GM18502 (cell line): ENCODE measurements at regions not wholly inside any gene's neighbourhood (a gene's known extent, or its start where the extent isn't known, plus 50 kb on each side); places are given as distances from the start of the nearest gene placed in this dataset.
"Not testable (repeated sequence)": the region's sequence is repeated elsewhere in the genome, so short reads cannot be mapped to it uniquely, and the experiment has no call there.

Source experiments
- ATAC-seq: cut with Tn5 transposase; IDR thresholded peaks from one replicate; pipeline ENCODE4 v1.9.1; 2021; ENCODE audit warnings: mild to moderate bottlenecking; ENCODE audit not compliant: unreplicated experiment, poor library complexity

DNA sequence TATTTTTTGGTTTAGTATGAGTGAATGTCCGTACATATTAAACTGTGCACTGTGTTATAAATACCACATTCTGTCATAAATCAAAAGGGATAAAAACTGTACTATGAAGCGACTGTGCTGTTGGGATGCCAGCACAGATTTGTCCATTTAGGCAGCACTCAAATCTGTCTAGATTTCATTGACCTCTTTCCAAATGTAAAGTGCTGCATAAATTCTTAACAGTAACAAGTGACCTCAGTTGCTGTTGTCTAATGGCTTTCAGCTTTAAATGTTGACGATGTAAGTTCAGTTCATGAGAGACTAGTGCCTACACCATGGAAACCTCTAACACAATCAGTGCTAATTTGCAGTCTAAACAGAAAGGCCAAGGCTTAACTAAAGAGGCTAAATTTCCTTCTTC, 531.4 kb upstream of the LMO3 start:
- no peak for ATAC-seq

DNA sequence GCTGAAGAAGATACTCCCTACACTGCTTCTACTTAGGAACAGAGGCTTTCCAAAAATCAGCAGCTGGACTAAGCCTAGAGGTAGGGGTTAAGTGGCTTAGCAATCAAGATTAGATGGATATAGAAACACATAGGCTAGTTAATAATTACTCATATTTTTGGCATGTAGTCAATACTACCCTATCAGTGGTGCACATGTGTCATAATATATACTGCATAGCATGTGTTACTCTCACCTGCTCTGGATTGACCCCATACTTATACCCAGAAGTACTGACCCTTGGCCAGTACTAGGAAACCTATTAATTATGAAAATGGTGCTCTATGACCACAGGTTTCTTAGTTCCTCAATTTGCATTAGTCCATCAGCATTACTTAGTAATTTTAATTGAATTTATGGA, 528.4 kb upstream of the LMO3 start:
- no peak for ATAC-seq

DNA sequence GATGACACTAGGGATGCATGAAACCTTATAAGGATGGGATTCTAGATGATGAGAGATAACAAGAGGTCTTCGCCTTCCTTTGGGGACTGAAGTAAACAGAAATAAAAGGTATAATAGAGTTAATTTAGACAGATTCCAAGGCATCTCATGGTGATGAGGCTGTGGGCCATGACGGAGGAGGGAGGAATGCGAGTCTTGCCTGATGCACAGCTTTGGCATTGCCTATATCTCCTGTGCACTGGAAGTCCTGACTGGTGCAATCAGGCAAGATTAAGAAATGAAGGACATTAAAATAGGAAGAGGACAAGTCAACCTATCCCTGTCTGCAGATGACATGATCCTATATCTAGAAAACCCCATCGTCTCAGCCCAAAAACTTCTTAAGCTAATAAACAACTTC, 526.4 kb upstream of the LMO3 start:
- ATAC-seq: no peak

DNA sequence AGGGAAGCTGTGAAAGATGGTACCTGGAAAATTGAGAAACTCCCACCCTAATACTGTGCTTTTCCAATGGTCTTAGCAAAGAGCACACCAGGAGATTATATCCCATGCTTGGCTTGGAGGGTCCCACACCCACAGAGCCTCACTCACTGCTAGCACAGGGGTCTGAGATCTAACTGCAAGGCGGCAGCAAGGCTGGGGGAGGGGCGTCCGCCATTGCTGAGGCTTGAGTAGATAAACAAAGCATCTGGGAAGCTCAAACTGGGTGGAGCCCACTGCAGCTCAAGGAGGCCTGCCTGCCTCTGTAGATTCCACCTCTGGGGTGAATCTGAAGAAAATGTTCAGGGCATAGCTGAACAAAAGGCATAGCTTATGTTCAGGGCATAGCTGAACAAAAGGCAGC, 510.6 kb upstream of the LMO3 start:
- ATAC-seq: not testable (repeated sequence)

DNA sequence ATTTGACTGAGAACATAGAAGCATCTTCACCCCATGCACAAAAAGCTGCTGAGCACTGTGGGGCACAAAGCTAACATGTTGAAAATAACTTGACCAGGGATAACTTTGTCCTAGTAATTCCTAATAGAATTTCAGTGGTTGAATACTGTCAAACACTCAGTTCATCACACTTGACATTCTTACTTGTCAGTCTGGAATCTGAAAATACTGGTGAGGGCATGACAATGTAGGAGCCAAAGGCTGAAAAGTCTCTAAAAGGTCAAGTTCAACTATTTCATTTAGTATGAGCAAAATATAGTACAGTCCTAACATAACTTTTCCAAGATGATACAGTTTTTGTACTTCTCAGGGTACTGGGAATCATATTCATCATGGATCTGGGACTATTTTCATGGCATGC, 504.4 kb upstream of the LMO3 start:
- no peak for ATAC-seq

DNA sequence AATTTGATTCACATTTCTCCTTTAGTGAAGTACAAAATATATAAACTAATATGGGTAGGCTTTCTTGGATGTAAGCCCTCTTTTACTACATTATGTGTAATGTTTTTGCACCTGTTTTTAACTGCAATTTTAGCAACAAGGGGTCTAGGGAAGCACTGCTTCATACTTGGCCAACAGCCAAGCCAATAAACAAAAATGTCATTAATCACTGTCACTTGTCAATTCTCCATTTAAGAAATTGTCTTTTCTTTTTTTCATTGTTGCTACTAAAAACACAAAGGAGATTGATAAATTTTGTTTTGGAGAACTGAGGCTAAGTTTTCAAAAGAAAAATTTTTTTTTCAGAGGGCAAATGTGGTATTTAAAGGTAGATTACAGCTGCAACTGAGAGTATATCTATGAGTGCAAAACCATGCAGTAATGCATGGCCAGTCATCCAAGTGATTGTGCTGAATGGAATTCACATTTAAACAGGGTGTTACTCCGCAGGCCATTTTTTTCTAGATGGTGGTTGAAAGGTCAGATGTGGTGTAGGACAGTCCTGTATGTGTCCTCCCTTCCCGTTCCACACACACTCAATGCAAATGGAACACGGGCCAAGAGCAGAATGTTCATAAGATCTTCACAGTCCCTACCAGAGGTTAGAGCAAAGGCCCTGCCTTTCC, 503.0 kb upstream of the LMO3 start:
- no peak for ATAC-seq

DNA sequence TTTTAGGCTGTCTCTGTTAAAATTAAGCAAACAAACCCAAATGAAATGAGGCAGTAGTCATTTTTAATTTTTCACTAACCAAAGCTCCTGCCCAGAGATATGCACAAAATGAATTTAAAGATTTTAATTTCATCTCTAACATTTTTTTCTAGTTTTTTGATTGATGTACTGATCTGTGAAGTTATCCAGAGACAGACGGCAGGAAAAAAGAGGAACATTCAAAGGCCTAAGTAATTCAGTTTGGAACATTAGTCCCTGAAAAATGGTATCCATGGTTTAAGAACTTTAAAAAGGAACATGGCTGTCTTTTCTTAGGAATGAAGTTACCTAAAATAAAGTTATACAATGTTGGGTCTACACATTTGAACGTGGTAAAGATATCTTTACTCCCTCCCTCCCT, 498.8 kb upstream of the LMO3 start:
- ATAC-seq: no peak

DNA sequence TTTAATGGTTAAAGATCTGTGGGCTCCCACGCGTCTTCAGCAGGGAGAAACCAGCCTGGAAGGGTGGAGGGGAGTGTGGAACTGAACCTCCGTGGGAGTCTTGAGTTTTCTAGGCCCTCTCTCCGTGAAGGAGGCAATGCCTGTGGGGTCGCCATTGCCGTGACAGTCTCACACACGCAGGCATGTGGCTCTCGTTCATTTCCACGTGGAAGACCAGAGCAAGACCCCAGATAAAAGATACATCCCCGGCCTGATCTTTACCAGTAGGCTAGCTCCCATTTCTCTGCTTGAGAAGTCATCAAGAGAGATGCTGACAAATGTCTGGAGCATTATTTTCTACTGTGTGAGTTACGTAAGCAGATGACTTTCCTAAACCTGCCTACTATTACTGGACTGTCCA, 491.7 kb upstream of the LMO3 start:
- no peak for ATAC-seq

DNA sequence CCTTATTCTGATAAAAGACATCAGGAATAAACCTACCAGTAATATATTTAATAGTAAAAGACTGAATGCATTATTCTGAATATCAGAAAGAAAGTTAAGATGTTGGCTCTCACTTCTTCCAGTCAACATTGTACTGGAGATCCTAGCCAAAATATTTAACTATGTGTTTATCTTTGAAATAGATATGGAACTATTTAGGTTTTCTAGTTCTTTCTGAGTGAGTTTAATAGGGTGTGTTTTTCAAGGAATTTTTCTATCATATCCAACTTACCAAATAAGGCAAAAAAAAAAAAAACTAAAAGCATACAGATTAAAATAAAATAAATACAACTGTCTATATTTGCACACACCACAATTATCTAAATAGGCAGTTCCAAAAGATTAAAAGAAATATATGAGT, 478.9 kb upstream of the LMO3 start:
- no peak for ATAC-seq

DNA sequence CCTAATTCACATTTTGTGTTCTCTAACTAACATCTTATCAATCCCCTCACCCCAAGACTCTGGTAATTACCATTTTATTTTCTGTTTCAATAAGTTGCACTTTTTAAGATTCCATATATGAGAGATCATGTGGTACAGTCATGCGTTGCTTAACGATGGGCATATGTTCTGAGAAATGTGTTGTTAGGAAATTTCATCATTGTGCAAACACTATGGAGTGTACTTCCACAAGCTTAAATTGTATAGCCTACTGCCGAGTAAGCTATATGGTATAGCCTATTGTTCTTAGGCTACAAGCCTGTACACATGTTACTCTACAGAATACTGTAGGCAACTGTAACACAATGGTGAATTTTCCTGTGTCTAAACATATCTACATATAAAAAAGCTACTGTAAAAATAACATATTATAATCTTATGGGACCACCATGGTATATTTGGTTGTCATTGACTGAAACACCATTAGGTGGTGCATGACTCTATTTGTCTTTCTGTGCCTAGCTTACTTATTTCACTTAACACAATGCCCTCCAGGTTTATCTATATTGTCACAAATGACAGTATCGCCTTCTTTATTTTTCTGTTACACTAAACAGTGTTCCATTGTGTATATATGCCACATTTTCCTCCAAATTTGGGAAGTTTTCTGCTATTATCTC, 473.4 kb upstream of the LMO3 start:
- no peak for ATAC-seq

DNA sequence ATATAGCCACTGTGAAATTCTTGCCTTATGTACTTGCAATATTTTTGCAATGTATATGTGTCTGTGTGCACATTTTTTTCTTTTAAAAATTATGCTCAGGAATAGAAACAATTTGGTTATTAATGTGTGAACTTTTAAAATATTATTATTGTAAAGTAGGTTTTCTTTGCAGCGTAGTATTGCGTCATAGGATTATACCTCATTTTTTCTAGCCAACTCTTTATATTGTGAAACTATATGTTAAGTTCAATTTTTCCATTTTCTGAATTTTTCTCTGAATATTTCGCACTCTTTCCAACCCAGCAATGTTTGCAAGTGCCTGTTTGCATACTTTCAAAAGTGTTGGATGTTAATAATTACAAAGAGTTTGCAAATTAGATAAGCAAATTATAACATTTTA, 471.6 kb upstream of the LMO3 start:
- no peak for ATAC-seq

DNA sequence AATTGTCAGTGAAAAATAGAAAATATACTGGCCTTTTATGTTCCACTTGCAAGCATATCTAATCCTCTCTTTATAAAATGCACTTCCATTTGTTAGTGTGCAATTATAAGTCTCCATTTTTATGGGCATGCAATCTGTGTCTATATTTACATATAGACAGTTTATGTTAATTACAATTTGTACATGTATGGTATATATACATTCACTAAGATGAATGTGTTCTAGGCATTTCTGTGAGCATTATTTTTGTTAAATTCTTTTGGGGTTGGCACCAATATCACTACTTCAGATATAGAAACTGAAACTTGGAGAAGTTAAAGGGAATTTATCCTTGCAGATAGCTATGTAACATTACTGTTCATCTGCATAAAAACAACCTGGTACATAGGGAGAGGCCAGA, 470.8 kb upstream of the LMO3 start:
- ATAC-seq: no peak

DNA sequence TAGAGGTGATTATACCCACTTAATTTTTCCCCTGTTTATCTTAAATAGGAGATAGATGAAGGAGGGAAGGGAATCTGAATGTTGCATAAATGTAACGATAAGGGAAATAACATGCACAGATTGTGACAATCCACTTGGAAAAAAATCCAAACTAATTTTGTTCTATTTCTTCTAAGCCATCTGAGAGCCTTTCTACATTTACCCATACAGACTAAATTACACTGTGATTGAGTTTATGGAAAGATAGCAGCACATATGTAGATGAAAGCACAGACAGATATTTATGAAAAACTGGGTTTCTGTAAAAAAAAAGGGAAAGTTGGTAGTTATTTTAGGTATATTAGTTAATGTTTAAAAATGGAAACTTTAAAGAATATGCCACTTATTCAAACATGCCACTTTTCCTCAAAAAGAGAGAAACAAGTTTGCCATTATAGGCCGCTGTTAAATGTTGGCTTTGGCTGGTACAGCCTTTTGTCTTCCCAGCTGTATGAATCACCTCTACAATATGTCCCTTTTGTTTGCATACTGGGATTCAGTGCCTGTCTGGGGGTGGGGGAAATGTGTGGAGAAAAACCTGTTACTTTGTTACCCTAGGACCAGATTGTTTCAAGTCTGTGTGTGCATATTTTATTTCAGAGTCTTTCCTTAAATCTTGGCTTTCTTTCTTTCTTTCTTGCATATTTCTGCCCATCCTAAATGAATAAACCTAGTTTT, 470.2 kb upstream of the LMO3 start:
- no peak for ATAC-seq

DNA sequence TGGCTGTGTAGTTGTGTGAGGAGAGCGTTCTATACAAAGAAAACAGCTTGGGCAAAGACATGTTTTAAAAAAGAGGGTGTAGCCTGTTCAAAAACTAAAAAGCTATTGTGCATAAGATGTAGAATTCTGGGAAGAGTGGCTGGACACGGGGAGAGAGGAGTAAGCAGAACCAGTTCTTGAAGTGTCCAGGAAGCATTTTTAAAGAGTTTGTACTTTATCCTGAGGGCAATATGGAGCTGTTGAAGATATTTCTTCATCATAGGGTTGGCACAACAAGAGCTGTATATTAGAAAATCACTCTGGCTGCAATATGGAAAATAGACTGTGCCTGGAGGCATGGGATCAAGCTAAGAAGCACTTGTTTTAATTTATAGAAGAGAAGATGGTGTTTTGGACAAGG, 458.9 kb upstream of the LMO3 start:
- no peak for ATAC-seq

DNA sequence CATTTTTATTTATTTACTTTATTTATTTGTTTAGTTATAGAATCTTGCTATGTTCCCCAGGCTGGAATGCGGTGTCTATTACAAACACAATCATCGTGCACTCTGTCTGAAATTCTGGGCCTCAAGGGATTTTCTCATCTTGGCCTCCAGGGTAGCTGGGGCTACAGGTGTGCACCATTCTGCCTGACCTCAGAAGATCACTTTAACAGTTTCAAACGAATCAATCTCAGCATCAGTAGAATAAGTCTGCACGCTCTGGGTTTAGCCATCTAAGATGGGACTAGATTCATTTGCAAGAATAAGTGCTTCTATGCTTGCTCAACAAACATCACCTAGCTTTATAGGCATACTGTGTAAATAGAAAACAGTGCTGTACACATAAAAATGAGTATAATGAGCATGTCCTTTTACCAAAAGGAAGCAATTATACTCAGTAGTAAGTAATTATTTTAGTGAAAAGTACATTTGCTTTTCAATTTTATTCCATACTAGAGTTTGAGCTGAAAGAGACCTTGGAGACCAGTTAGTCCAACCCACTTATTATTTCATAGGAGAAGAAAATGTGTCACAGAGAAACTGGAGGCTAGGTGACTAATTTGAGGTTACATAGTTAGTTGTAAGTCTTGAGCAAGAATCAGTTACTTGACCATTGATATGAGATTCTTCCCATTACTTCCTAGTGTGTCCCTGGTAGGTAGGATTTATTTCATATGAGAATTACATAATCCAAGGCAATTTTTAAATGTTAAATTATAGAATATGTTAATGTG, 456.5 kb upstream of the LMO3 start:
- ATAC-seq: no peak

DNA sequence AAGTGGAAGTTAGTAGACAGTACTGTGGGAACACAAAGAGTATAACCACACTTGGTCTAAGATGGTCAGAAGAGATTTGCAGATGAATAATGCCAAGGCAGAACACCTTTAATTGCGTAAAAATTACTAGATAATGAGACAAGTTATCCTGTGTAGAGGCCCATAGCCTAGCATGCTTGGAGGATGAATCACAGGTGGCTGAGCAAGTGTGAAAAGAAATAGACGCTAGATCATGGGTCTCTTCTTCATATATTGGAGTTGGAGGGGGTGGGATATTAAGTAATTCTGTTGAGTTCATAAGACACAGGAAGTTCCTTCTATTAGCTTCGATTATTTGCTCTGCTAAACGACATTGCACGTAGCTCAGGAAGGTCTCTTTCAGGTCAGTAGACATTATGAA, 454.3 kb upstream of the LMO3 start:
- ATAC-seq: no peak

DNA sequence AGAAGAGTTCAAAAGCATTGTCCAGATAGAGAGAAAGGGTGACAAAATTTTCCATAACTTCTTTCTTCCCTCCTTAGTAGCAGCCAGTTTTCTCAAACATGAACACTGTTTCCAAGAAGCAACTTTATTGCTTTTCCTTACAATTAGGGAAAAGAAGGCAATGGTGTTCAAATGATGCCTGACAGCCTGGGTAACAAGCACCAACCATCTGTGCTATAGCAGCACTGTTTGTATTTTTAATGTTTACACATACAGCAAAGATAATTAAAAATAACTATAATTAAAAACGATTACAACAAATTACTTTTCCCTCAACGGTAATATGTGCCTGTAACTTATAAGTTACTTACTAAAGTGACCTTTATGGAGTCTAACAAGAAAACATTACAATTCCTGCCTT, 450.6 kb upstream of the LMO3 start:
- no peak for ATAC-seq

DNA sequence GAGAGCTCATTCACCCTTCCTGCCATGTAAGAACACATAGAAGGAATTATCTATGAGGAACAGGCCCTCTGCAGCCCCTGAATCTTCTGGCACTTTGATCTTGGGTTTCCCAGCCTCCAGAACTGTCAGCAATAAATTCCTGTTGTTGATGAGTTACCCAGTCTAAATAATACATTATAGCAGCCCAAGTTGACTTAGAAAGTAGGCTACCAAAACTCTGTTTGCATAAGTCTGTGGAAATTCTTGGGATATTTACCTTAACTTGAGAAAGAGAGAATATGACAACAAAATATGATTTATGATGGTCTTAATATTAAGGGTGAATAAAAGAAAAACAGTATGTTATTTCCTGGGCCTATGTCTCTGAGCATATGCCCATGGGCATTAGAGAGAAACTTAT, 433.0 kb upstream of the LMO3 start:
- no peak for ATAC-seq

DNA sequence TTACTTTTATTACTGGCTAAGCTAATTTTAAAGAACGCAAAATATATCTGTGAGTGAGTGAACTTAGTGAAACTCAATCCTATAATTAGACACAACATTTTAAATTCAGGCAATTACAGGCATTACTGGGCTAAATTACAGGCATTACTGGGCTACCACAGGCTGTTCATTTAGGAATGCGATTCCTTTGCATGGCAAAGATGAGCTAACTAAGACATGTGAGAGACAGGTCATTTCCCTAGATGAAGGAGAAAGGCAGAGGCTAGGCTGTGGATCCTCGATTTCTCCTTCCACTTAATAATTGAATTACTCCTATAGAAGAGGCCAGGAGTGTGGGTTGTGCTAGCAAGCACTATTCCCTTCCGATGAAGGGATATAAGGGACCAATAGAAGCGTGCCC, 429.4 kb upstream of the LMO3 start:
- no peak for ATAC-seq

DNA sequence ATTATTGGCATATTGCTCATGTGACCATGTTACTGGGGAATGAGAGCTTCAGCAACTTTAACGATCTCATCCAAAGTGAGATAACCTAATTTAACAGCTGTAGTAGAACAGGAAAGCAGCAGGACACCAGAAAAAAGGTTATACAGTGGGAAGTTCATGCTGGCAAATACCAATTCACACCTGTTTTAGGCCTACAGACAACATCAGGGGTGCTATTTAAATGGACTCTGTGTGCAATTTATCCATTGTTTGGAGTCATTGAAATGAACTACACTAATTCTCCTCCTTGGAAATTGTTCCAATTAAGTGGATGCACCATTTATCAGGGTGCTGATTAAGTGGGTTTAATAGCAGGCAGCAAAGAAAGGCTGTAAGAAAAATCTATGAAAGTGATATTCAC, 424.4 kb upstream of the LMO3 start:
- ATAC-seq: no peak

DNA sequence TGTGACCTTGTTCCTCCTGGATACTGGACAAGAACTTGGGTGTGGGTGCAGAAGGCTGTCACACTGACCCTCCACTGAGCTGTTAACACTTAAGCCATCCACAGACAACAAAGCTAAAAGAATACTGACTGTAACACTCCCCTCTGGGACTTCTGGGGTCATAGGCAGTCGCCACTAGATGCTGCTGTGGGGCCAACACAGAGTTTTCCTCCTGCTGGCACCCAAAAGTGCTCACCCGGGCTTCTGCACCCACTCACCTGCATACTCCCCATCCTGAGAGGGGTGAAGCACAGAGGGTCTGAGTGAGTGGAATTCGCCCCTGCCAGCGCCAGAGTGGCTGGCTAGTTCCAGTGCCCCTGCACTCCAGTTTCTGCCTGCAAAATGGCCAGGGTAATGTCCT, 422.4 kb upstream of the LMO3 start:
- no peak for ATAC-seq
